Hepatocyte (in vitro differentiated cells): ENCODE measurements at regions not wholly inside any gene's neighbourhood (a gene's known extent, or its start where the extent isn't known, plus 50 kb on each side); places are given as distances from the start of the nearest gene placed in this dataset.

Experiments used
- CTCF ChIP-seq: fragments of 200-600 bp; sonication (generic); IDR thresholded peaks from 2 replicates; pipeline ENCODE4 v1.5.1; 2016; ENCODE audit warnings: antibody characterized with exemption, mild to moderate bottlenecking; ENCODE audit not compliant: poor library complexity
- EZH2phosphoT487 ChIP-seq: fragments of 200-600 bp; sonication (generic); IDR thresholded peaks from one replicate; pipeline ENCODE4 v1.6.1; 2018; ENCODE audit warnings: antibody characterized with exemption, mild to moderate bottlenecking, low read depth, moderate library complexity; ENCODE audit not compliant: unreplicated experiment, severe bottlenecking

DNA sequence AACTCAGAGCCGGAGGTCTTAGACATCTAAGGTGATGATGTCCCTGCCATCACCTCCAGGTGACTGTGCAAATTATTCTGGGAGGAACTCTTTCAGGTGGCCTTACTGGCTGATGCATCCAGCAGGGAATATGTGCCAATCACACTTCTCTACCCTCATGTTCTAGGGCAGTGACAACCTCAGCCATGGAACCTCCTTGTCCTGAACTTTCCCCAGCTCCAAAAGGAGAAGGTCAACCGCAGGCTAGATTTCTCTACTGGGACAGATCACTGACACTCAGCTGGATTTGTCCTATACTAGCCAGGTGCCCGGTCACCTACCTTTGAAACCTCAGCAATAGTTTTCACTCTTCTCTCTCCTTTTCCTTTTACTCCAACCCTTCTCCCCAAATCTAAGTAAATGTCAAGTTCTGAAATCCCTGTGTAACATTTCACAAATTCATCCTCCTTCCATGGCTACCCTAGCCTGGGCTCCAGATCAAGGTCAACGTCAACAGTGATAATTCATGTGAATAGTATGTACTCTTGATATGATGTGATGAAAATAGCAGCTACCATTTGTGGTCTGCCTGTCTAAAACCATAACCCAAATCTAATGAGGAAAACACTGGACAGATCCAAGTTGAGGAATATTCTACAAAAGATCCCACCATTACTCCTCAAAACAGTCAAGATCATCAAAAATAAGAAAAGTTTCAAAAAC lies 115.0 kb upstream of the EGLN3 start:
- TF ChIP-seq CTCF (no peak), EZH2phosphoT487 (no peak)
